Glutamatergic neuron (in vitro differentiated cells): ENCODE measurements at regions not wholly inside any gene's neighbourhood (a gene's known extent, or its start where the extent isn't known, plus 50 kb on each side); places are given as distances from the start of the nearest gene placed in this dataset.

ENCODE experiments used
- DNase-seq: peaks from one replicate; pipeline ENCODE4 v3.0.0; 2022
- H3K27ac Mint-ChIP-seq: one replicate; pipeline ENCODE4 v1.8.0; 2020; ENCODE audit warnings: mild to moderate bottlenecking, mixed read lengths, inconsistent platforms; ENCODE audit not compliant: unreplicated experiment
- H3K27me3 Mint-ChIP-seq: one replicate; pipeline ENCODE4 v1.8.0; 2020; ENCODE audit warnings: mild to moderate bottlenecking, moderate library complexity, mixed read lengths, inconsistent platforms; ENCODE audit not compliant: unreplicated experiment
- H3K36me3 Mint-ChIP-seq: one replicate; pipeline ENCODE4 v1.8.0; 2020; ENCODE audit warnings: mild to moderate bottlenecking, mixed read lengths, inconsistent platforms; ENCODE audit not compliant: unreplicated experiment
- H3K4me1 Mint-ChIP-seq: one replicate; pipeline ENCODE4 v1.8.0; 2020; ENCODE audit warnings: mild to moderate bottlenecking, low read depth, mixed read lengths, inconsistent platforms; ENCODE audit not compliant: unreplicated experiment
- H3K4me3 Mint-ChIP-seq: one replicate; pipeline ENCODE4 v1.8.0; 2020; ENCODE audit warnings: mild to moderate bottlenecking, mixed read lengths, inconsistent platforms; ENCODE audit not compliant: unreplicated experiment
- H3K9me3 Mint-ChIP-seq: one replicate; pipeline ENCODE4 v1.8.0; 2020; ENCODE audit warnings: mild to moderate bottlenecking, moderate library complexity, mixed read lengths, inconsistent platforms; ENCODE audit not compliant: unreplicated experiment
- TF ChIP-seq, protein P1 (sequence below): fragments of 200-600 bp; sonication (generic); IDR thresholded peaks from one replicate; pipeline ENCODE4 v1.5.0; 2021; ENCODE audit not compliant: partially characterized antibody, unreplicated experiment

DNA sequence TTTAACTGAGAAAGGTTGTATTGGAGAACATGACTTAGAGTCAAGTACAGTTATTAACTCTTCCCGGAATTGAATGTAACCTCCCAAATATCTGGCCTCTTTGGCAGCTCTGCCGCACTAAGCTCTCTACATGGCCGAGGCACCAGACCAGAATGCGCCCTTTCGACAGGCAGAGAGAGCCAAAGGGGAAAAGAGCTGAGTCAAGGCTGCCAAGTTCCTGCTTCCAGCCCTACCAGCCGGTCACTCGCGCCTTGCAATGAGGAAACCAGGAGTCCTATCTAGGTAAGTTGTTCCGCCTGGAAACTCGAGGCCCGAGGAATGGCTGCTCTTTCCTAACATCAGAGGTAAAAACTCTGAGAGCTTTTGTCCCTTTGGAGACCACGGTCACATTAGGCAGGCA lies 172.2 kb downstream of the BRMS1L start:
- TF ChIP-seq, protein P1, sequence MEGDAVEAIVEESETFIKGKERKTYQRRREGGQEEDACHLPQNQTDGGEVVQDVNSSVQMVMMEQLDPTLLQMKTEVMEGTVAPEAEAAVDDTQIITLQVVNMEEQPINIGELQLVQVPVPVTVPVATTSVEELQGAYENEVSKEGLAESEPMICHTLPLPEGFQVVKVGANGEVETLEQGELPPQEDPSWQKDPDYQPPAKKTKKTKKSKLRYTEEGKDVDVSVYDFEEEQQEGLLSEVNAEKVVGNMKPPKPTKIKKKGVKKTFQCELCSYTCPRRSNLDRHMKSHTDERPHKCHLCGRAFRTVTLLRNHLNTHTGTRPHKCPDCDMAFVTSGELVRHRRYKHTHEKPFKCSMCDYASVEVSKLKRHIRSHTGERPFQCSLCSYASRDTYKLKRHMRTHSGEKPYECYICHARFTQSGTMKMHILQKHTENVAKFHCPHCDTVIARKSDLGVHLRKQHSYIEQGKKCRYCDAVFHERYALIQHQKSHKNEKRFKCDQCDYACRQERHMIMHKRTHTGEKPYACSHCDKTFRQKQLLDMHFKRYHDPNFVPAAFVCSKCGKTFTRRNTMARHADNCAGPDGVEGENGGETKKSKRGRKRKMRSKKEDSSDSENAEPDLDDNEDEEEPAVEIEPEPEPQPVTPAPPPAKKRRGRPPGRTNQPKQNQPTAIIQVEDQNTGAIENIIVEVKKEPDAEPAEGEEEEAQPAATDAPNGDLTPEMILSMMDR = no peak
- H3K27ac Mint-ChIP-seq = no peak overlapping the region
- H3K36me3 Mint-ChIP-seq = no peaks in the 10 kb centered on the region
- peaks cover 4% of the 10 kb centered on the region for H3K27me3 Mint-ChIP-seq
- H3K4me1 Mint-ChIP-seq = peaks cover 1% of the 10 kb centered on the region
- no peak for DNase-seq
- no peak overlapping the region for H3K4me3 Mint-ChIP-seq
- no peaks in the 10 kb centered on the region for H3K9me3 Mint-ChIP-seq

GRCh38 chr14:35993684-35993960 lies 167.5 kb downstream of the BRMS1L start:
- peaks cover 5% of the 10 kb centered on the region for H3K36me3 Mint-ChIP-seq
- H3K27ac Mint-ChIP-seq = no peak overlapping the region
- peaks cover 7% of the 10 kb centered on the region for H3K27me3 Mint-ChIP-seq
- H3K4me3 Mint-ChIP-seq = no peak overlapping the region
- TF ChIP-seq, protein P1 = no peak
- H3K4me1 Mint-ChIP-seq = no peaks in the 10 kb centered on the region
- no peak for DNase-seq
- H3K9me3 Mint-ChIP-seq = no peaks in the 10 kb centered on the region

GRCh38 chr14:35992816-35993683 lies 166.9 kb downstream of the BRMS1L start:
- Mint-ChIP-seq H3K9me3 (no peaks in the 10 kb centered on the region), H3K27me3 (peaks cover 7% of the 10 kb centered on the region), H3K27ac (no peak overlapping the region), H3K36me3 (peaks cover 5% of the 10 kb centered on the region), H3K4me3 (no peak overlapping the region), H3K4me1 (no peaks in the 10 kb centered on the region)
- TF ChIP-seq, protein P1 = no peak
- no peak for DNase-seq

DNA sequence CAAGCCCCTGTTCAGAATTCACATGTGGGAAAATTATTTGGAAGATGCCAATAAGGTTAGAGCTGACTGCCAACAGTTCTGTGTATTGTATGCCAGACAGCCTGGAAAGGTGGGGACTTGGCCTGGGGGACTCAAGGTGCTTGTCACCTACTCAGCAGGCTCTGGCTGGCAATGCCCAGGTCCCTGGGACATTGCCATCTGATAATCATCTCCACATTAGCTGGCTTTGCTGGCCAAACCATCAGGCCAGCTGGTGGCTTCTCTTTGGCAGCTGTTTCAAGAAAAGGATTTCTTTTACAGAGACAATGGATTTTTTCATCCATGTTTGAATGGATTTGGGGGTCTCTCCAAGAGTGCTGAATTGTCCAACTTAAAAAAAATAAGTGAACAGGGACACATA lies 165.2 kb downstream of the BRMS1L start:
- H3K4me3 Mint-ChIP-seq = no peak overlapping the region
- no peaks in the 10 kb centered on the region for H3K9me3 Mint-ChIP-seq
- H3K27me3 Mint-ChIP-seq = peaks cover 7% of the 10 kb centered on the region
- no peak overlapping the region for H3K27ac Mint-ChIP-seq
- TF ChIP-seq, protein P1 = no peak
- peaks cover 5% of the 10 kb centered on the region for H3K36me3 Mint-ChIP-seq
- DNase-seq = no peak
- H3K4me1 Mint-ChIP-seq = no peaks in the 10 kb centered on the region

- TF ChIP-seq, protein P1 = no peak
- no peak overlapping the region for H3K27ac Mint-ChIP-seq
Observed at GRCh38 chr14:35989736-35990135, 163.6 kb downstream of the BRMS1L start.

More at GRCh38 chr14:35989736-35990135, 163.6 kb downstream of the BRMS1L start:
- H3K27me3 Mint-ChIP-seq = peaks cover 7% of the 10 kb centered on the region
- H3K9me3 Mint-ChIP-seq = no peaks in the 10 kb centered on the region
- no peaks in the 10 kb centered on the region for H3K4me1 Mint-ChIP-seq
- H3K4me3 Mint-ChIP-seq = no peak overlapping the region
- H3K36me3 Mint-ChIP-seq = peaks cover 5% of the 10 kb centered on the region
- DNase-seq = no peak
